ENCODE measurements at regions not wholly inside any gene's neighbourhood (a gene's known extent, or its start where the extent isn't known, plus 50 kb on each side); places are given as distances from the start of the nearest gene placed in this dataset.

DNA sequence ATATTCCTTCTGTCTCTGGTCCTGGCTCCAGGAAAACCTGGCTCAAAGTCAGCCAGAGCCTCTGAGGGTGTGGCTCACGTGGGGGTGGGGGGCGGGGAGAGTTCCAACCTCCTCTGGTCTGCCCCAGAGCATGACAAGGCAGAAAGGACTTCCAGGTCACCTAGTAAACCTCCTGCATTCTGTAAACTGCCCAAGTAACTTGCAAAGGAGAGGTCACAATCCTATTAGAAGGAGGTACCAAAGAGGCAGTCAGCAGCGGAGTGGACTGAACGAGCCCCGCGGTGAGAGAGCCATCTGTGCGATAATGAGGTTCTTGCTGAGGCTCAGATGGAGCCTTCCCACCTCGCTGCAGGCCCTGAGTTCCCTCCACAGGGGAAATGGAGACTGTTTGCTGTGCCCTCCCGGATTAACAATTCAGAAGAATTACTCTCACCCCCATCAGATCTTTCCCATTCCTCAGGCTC, 58.9 kb upstream of the GATA6 start:
- TF ChIP-seq, protein P1, sequence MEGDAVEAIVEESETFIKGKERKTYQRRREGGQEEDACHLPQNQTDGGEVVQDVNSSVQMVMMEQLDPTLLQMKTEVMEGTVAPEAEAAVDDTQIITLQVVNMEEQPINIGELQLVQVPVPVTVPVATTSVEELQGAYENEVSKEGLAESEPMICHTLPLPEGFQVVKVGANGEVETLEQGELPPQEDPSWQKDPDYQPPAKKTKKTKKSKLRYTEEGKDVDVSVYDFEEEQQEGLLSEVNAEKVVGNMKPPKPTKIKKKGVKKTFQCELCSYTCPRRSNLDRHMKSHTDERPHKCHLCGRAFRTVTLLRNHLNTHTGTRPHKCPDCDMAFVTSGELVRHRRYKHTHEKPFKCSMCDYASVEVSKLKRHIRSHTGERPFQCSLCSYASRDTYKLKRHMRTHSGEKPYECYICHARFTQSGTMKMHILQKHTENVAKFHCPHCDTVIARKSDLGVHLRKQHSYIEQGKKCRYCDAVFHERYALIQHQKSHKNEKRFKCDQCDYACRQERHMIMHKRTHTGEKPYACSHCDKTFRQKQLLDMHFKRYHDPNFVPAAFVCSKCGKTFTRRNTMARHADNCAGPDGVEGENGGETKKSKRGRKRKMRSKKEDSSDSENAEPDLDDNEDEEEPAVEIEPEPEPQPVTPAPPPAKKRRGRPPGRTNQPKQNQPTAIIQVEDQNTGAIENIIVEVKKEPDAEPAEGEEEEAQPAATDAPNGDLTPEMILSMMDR (IDR thresholded peaks at IDR 0.05), result no peak
- no peak for TF ChIP-seq POLR2A (IDR thresholded peaks at IDR 0.05)

Data from thyroid gland (tissue), 4 donors.